Lower leg skin (tissue), 3 donors: ENCODE measurements at regions not wholly inside any gene's neighbourhood (a gene's known extent, or its start where the extent isn't known, plus 50 kb on each side); places are given as distances from the start of the nearest gene placed in this dataset.

Experiments
- CTCF ChIP-seq, 3 donors: fragments of 450-650 bp; IDR thresholded peaks; one replicate each; pipeline ENCODE4 v1.5.1; 2016; ENCODE audit warnings: antibody characterized with exemption in 3 of 3, mild to moderate bottlenecking in 3 of 3, moderate library complexity in 2 of 3
- POLR2A ChIP-seq, 2 donors: fragments of 450-650 bp; IDR thresholded peaks; one replicate each; pipeline ENCODE4 v1.6.1; 2016 to 2017; ENCODE audit warnings: antibody characterized with exemption in 2 of 2, mild to moderate bottlenecking in 1 of 2, moderate library complexity in 1 of 2

GRCh38 chr7:32774541-32774951, 117.0 kb downstream of the KBTBD2 start:
- TF ChIP-seq CTCF (IDR thresholded peaks at IDR 0.05) = no peak
- TF ChIP-seq POLR2A (IDR thresholded peaks at IDR 0.05) = no peak
